CD4-positive, alpha-beta T cell (primary cell): ENCODE measurements at regions not wholly inside any gene's neighbourhood (a gene's known extent, or its start where the extent isn't known, plus 50 kb on each side); places are given as distances from the start of the nearest gene placed in this dataset.

Experiments used
- ATAC-seq: fragments of 200-7000 bp; cut with Tn5 transposase; one replicate; pipeline ENCODE4 v1.10.0; 2022; ENCODE audit warnings: mild to moderate bottlenecking; ENCODE audit not compliant: poor library complexity
- CTCF ChIA-PET: fragments of 350-600 bp; sonication (Branson Sonifier 250); formaldehyde crosslinking; loops from one replicate; lab custom pipeline; 2021; ENCODE audit warnings: antibody characterized with exemption, inconsistent platforms; lab: Charles Lee
- POLR2A ChIA-PET: fragments of 350-600 bp; sonication (Branson Sonifier 250); formaldehyde crosslinking; loops from one replicate; lab custom pipeline; 2021; ENCODE audit warnings: antibody characterized with exemption, inconsistent platforms; lab: Charles Lee
- DNase-seq, 14 experiments: peaks; one replicate each; pipeline ENCODE4 v3.0.0-alpha.2; 2013 to 2020; ENCODE audit warnings: mixed read lengths in 2 of 14
- H3K27ac ChIP-seq, 2 donors: one replicate each; pipeline versions ENCODE4 v1.5.1 to v1.7.0; 2013; ENCODE audit warnings: low read length in 2 of 2, low read depth in 1 of 2, mild to moderate bottlenecking in 1 of 2
- H3K27me3 ChIP-seq, 2 experiments: 1 replicate in 1 of 2; 2 replicates in 1 of 2; pipeline versions ENCODE4 v1.6.1 to v1.7.0; 2013; ENCODE audit warnings: low read length in 2 of 2, control low read depth in 1 of 2, mild to moderate bottlenecking in 1 of 2, moderate library complexity in 1 of 2; ENCODE audit not compliant: insufficient read depth in 2 of 2, control insufficient read depth in 1 of 2
- H3K36me3 ChIP-seq: one replicate; pipeline ENCODE4 v1.6.1; 2013; ENCODE audit warnings: low read length, control low read depth; ENCODE audit not compliant: insufficient read depth
- H3K4me1 ChIP-seq: one replicate; pipeline ENCODE4 v1.6.1; 2013; ENCODE audit warnings: low read length, control low read depth; ENCODE audit not compliant: insufficient read depth
- H3K4me3 ChIP-seq: one replicate; pipeline ENCODE4 v1.5.1; 2013; ENCODE audit warnings: mild to moderate bottlenecking, low read length, moderate library complexity
- H3K9me3 ChIP-seq, 2 experiments: 1 replicate in 1 of 2; 2 replicates in 1 of 2; pipeline versions ENCODE4 v1.6.1 to v1.7.0; 2013; ENCODE audit warnings: low read length in 2 of 2, mild to moderate bottlenecking in 2 of 2, control low read depth in 1 of 2, moderate library complexity in 1 of 2; ENCODE audit not compliant: control insufficient read depth in 1 of 2, insufficient read depth in 1 of 2
- H3K27ac Mint-ChIP-seq: one replicate; pipeline ENCODE4 v1.8.0; 2020; ENCODE audit warnings: mixed read lengths
- H3K27me3 Mint-ChIP-seq: one replicate; pipeline ENCODE4 v1.8.0; 2021; ENCODE audit warnings: mixed read lengths
- H3K36me3 Mint-ChIP-seq: one replicate; pipeline ENCODE4 v1.8.0; 2021; ENCODE audit warnings: low read depth, mixed read lengths
- H3K4me1 Mint-ChIP-seq: one replicate; pipeline ENCODE4 v1.8.0; 2021; ENCODE audit warnings: low read depth, mixed read lengths
- H3K4me3 Mint-ChIP-seq: one replicate; pipeline ENCODE4 v1.8.0; 2020; ENCODE audit warnings: mild to moderate bottlenecking, mixed read lengths
- H3K9me3 Mint-ChIP-seq: one replicate; pipeline ENCODE4 v1.8.0; 2020; ENCODE audit warnings: mixed read lengths
- CTCF ChIP-seq: fragments of 200-600 bp; IDR thresholded peaks from one replicate; pipeline ENCODE4 v1.8.0; 2022; ENCODE audit warnings: antibody characterized with exemption, mild to moderate bottlenecking
- intact Hi-C, 2 experiments: fragments of 100-400 bp; cut with DNase I in 1 of 2; cut with micrococcal nuclease in 1 of 2; formaldehyde crosslinking; loops; one replicate each; pipeline versions ENCODE4 v1.15.1 to v1.9.0; 2023 to 2025; cut with DNase I, micrococcal nuclease

GRCh38 chr9:28882529-28882928, 1309.2 kb upstream of the C9orf72 start:
- ATAC-seq: no peak
- Mint-ChIP-seq H3K9me3 (no peaks in the 10 kb centered on the region), H3K4me3 (no peak overlapping the region), H3K36me3 (no peaks in the 10 kb centered on the region), H3K4me1 (no peaks in the 10 kb centered on the region), H3K27ac (no peak overlapping the region), H3K27me3 (no peaks in the 10 kb centered on the region)
- Histone ChIP-seq H3K4me3 (no peak overlapping the region), H3K27ac (no peak overlapping the region), H3K9me3 (no peaks in the 10 kb centered on the region), H3K4me1 (no peaks in the 10 kb centered on the region), H3K27me3 (no peaks in the 10 kb centered on the region), H3K36me3 (no peaks in the 10 kb centered on the region)
- intact Hi-C loops: no loop called here
- DNase-seq: no peak
- TF ChIP-seq CTCF: no peak
- ChIA-PET CTCF (no interaction called here), POLR2A (no interaction called here)

GRCh38 chr9:28883234-28883633, 1310.0 kb upstream of the C9orf72 start:
- H3K27ac Mint-ChIP-seq: no peak overlapping the region
- ChIA-PET CTCF (no interaction called here), POLR2A (no interaction called here)
- H3K4me1 ChIP-seq: no peaks in the 10 kb centered on the region
- H3K9me3 ChIP-seq: no peaks in the 10 kb centered on the region
- H3K4me1 Mint-ChIP-seq: no peaks in the 10 kb centered on the region
- H3K36me3 Mint-ChIP-seq: no peaks in the 10 kb centered on the region
- no peak overlapping the region for H3K27ac ChIP-seq
- DNase-seq (no peak), ATAC-seq (no peak)
- no peaks in the 10 kb centered on the region for H3K9me3 Mint-ChIP-seq
- H3K27me3 Mint-ChIP-seq: no peaks in the 10 kb centered on the region
- H3K4me3 ChIP-seq: no peak overlapping the region
- TF ChIP-seq CTCF: no peak
- no peaks in the 10 kb centered on the region for H3K36me3 ChIP-seq
- no peak overlapping the region for H3K4me3 Mint-ChIP-seq
- H3K27me3 ChIP-seq: no peaks in the 10 kb centered on the region
- intact Hi-C loops: no loop called here

- Histone ChIP-seq H3K27ac (no peak overlapping the region), H3K27me3 (no peaks in the 10 kb centered on the region), H3K4me3 (no peak overlapping the region), H3K9me3 (no peaks in the 10 kb centered on the region), H3K36me3 (no peaks in the 10 kb centered on the region), H3K4me1 (no peaks in the 10 kb centered on the region)
- POLR2A ChIA-PET: no interaction called here
- DNase-seq (no peak), ATAC-seq (no peak)
- H3K4me3 Mint-ChIP-seq: no peak overlapping the region
- TF ChIP-seq CTCF: no peak
- H3K4me1 Mint-ChIP-seq: no peaks in the 10 kb centered on the region
- intact Hi-C loops: no loop called here
- H3K9me3 Mint-ChIP-seq: no peaks in the 10 kb centered on the region
- no peak overlapping the region for H3K27ac Mint-ChIP-seq
- H3K36me3 Mint-ChIP-seq: no peaks in the 10 kb centered on the region
- CTCF ChIA-PET: no interaction called here
- H3K27me3 Mint-ChIP-seq: no peaks in the 10 kb centered on the region
These were observed 1314.1 kb upstream of the C9orf72 start for GRCh38 chr9:28887188-28887884.
